K562 (cell line): ENCODE measurements at regions not wholly inside any gene's neighbourhood (a gene's known extent, or its start where the extent isn't known, plus 50 kb on each side); places are given as distances from the start of the nearest gene placed in this dataset.

Source experiments
- ATAC-seq: fragments of 200-7000 bp; cut with Tn5 transposase; 3 replicates; pipeline ENCODE4 v1.9.1; 2020; ENCODE audit warnings: moderate library complexity
- BruUV-seq: library from RNA; stranded (reverse); fragments of 400-500 nt; replicated peaks from 2 replicates; lab custom pipeline; 2021; lab: Mats Ljungman, UMichigan
- CTCF ChIA-PET: fragments of 300-600 bp; formaldehyde crosslinking; extraction: SDS; loops from one replicate; lab custom pipeline; 2021; ENCODE audit warnings: low intra/inter-chr PET ratio; lab: Yijun Ruan, JAX
- POLR2A ChIA-PET: fragments of 300-600, 350-650 bp; sonication (Branson Sonifier 250); formaldehyde crosslinking; extraction: SDS; loops from one replicate; lab custom pipeline; 2021; ENCODE audit warnings: antibody characterized with exemption, inconsistent platforms; lab: Yijun Ruan, JAX
- DNase-seq, 4 experiments: peaks; one replicate each; pipeline versions ENCODE4 v3.0.0 to v3.0.0-alpha.2; 2011 to 2018; ENCODE audit warnings: low spot score in 3 of 4, mixed read lengths in 3 of 4; ENCODE audit errors: extremely low read depth in 1 of 4
- FAIRE-seq: peaks from 2 replicates; lab custom pipeline; 2011; peaks lifted over from hg19 to GRCh38; lab: Jason Lieb, UNC
- H2AFZ ChIP-seq: 2 replicates; pipeline ENCODE4 v1.6.0; 2011; ENCODE audit warnings: low read depth, low read length, control low read depth, inconsistent platforms
- H3K27ac ChIP-seq: fragments of 200-600 bp; 3 replicates; pipeline ENCODE4 v1.8.0; 2011; ENCODE audit warnings: low read depth, mild to moderate bottlenecking, control low read depth, inconsistent platforms, low read length, moderate library complexity, mixed read lengths; ENCODE audit errors: extremely low read depth
- H3K27me3 ChIP-seq, 2 experiments: fragments of 300-600 bp in 1 of 2; 2 replicates in 1 of 2; 3 replicates in 1 of 2; pipeline versions ENCODE4 v1.6.0 to v1.8.0; 2011; ENCODE audit warnings: inconsistent platforms in 2 of 2, low read length in 2 of 2, mild to moderate bottlenecking in 1 of 2, mixed read lengths in 1 of 2, moderate library complexity in 1 of 2; ENCODE audit not compliant: control insufficient read depth in 2 of 2, insufficient read depth in 2 of 2
- H3K36me3 ChIP-seq: fragments of 300-600 bp; 3 replicates; pipeline ENCODE4 v1.8.0; 2011; ENCODE audit warnings: mild to moderate bottlenecking, low read length, inconsistent platforms; ENCODE audit not compliant: control insufficient read depth, insufficient read depth
- H3K4me1 ChIP-seq, 2 experiments: fragments of 200-600 bp in 1 of 2; replicated peaks in 1 of 2; 2 replicates in 1 of 2; 3 replicates in 1 of 2; pipeline versions ENCODE4 v1.5.1 to v1.8.0; 2011; ENCODE audit warnings: inconsistent platforms in 2 of 2, low read length in 2 of 2, mild to moderate bottlenecking in 1 of 2, mixed read lengths in 1 of 2, moderate library complexity in 1 of 2; ENCODE audit not compliant: control insufficient read depth in 2 of 2, insufficient read depth in 2 of 2
- H3K4me2 ChIP-seq: 2 replicates; pipeline ENCODE4 v1.6.1; 2011; ENCODE audit warnings: low read length, control low read depth, inconsistent platforms, mixed read lengths; ENCODE audit not compliant: insufficient read depth
- H3K4me3 ChIP-seq: fragments of 200-600 bp; sonication (generic), shearing (Covaris generic); 2 replicates; pipeline ENCODE4 v1.5.1; 2016; ENCODE audit warnings: control low read depth, inconsistent platforms
- H3K79me2 ChIP-seq: fragments of 200-600 bp; 3 replicates; pipeline ENCODE4 v1.8.0; 2011; ENCODE audit warnings: low read length, inconsistent platforms; ENCODE audit not compliant: control insufficient read depth, insufficient read depth
- H3K9ac ChIP-seq, 2 experiments: 2 replicates each; pipeline versions ENCODE4 v1.6.0 to v1.6.1; 2011; ENCODE audit warnings: low read depth in 2 of 2, low read length in 2 of 2, control low read depth in 1 of 2, inconsistent platforms in 1 of 2, mild to moderate bottlenecking in 1 of 2, mixed read lengths in 1 of 2; ENCODE audit not compliant: insufficient read depth in 1 of 2
- H3K9me1 ChIP-seq: one replicate; pipeline ENCODE4 v1.6.0; 2011; ENCODE audit warnings: inconsistent platforms, mild to moderate bottlenecking, low read length, moderate library complexity; ENCODE audit not compliant: control insufficient read depth, insufficient read depth
- H3K9me3 ChIP-seq: replicated peaks from 2 replicates; pipeline ENCODE4 v1.5.1; 2011; ENCODE audit warnings: low read depth, low read length, inconsistent platforms; ENCODE audit not compliant: control insufficient read depth, insufficient read depth
- H4K20me1 ChIP-seq: replicated peaks from 2 replicates; pipeline ENCODE4 v1.6.1; 2011; ENCODE audit warnings: low read length, inconsistent platforms, mixed read lengths; ENCODE audit not compliant: control insufficient read depth, insufficient read depth
- BHLHE40 ChIP-seq: IDR thresholded peaks from 2 replicates; pipeline ENCODE4 v1.6.1; 2011; ENCODE audit warnings: low read length, improper control_type of control experiment
- CBX1 ChIP-seq: sonication (generic); IDR thresholded peaks from 2 replicates; pipeline ENCODE4 v1.6.1; 2016; ENCODE audit warnings: antibody characterized with exemption, low read depth, mild to moderate bottlenecking
- CGGBP1 ChIP-seq: fragments of 250-450 bp; sonication (Bioruptor Pico); IDR thresholded peaks from 2 replicates; pipeline ENCODE4 v1.9.0; 2021; ENCODE audit warnings: mild to moderate bottlenecking
- EWSR1 ChIP-seq: fragments of 450-650 bp; IDR thresholded peaks from 2 replicates; pipeline ENCODE4 v1.6.1; 2018; ENCODE audit warnings: borderline replicate concordance, mild to moderate bottlenecking, low read depth, moderate library complexity; ENCODE audit not compliant: partially characterized antibody
- GATAD2B ChIP-seq: fragments of 450-650 bp; IDR thresholded peaks from 2 replicates; pipeline ENCODE4 v1.6.1; 2017; ENCODE audit warnings: mild to moderate bottlenecking, borderline replicate concordance
- HNRNPK ChIP-seq: fragments of 200-400 bp; formaldehyde crosslinking; IDR thresholded peaks from one replicate; pipeline ENCODE4 v1.6.1; 2018; ENCODE audit warnings: mild to moderate bottlenecking, low read depth, low read length; ENCODE audit not compliant: poor library complexity, severe bottlenecking
- HOXB6 ChIP-seq: fragments of 250-450 bp; sonication (Bioruptor Pico); IDR thresholded peaks from 2 replicates; pipeline ENCODE4 v1.5.1; 2022; ENCODE audit warnings: mild to moderate bottlenecking, borderline replicate concordance
- L3MBTL2 ChIP-seq: fragments of 450-650 bp; IDR thresholded peaks from 2 replicates; pipeline ENCODE4 v1.6.1; 2016; ENCODE audit warnings: mild to moderate bottlenecking, moderate library complexity
- MAFK ChIP-seq: IDR thresholded peaks from 2 replicates; pipeline ENCODE4 v1.6.1; 2011; ENCODE audit warnings: low read length, improper control_type of control experiment
- MEF2A ChIP-seq: IDR thresholded peaks from 2 replicates; pipeline ENCODE4 v1.6.1; 2011; ENCODE audit warnings: low read depth, mild to moderate bottlenecking, low read length, moderate library complexity; ENCODE audit not compliant: control insufficient read depth
- MTA2 ChIP-seq: fragments of 450-650 bp; IDR thresholded peaks from 2 replicates; pipeline ENCODE4 v1.6.1; 2016; ENCODE audit warnings: low read depth
- MTF1 ChIP-seq: fragments of 250-450 bp; sonication (Bioruptor Pico); IDR thresholded peaks from 2 replicates; pipeline ENCODE4 v1.9.0; 2021; ENCODE audit warnings: moderate library complexity, mild to moderate bottlenecking, inconsistent platforms, borderline replicate concordance
- NFYB ChIP-seq: IDR thresholded peaks from 2 replicates; pipeline ENCODE4 v1.6.1; 2011; ENCODE audit warnings: mild to moderate bottlenecking, moderate library complexity; ENCODE audit not compliant: insufficient read length; ENCODE audit errors: extremely low read depth
- PBX2 ChIP-seq, 2 experiments: IDR thresholded peaks in 1 of 2; conservative IDR thresholded peaks in 1 of 2; 2 replicates each; pipeline ENCODE4 v1.6.1; 2016; ENCODE audit warnings: low read depth in 2 of 2, mild to moderate bottlenecking in 1 of 2, missing compliant biosample characterization in 1 of 2, missing genetic modification characterization in 1 of 2, moderate library complexity in 1 of 2
- ZC3H11A ChIP-seq: IDR thresholded peaks from 2 replicates; pipeline ENCODE4 v1.6.1; 2012; ENCODE audit warnings: low read depth, low read length, improper control_type of control experiment
- ZNF3 ChIP-seq: fragments of 250-450 bp; sonication (Bioruptor Pico); IDR thresholded peaks from 2 replicates; pipeline ENCODE4 v1.5.0; 2021; ENCODE audit warnings: mild to moderate bottlenecking, moderate library complexity
- WGBS: fragments of 100-300 bp; shearing (Covaris generic); methylation state at CpG from one replicate; pipeline ENCODE4 v1.1.6; 2016; ENCODE audit warnings: low coverage, mixed read lengths; ENCODE audit not compliant: insufficient coverage; ENCODE audit errors: missing lambda C conversion rate; 5-methylcytosine and 5-hydroxymethylcytosine counted together
- in situ Hi-C: fragments of 300-500 bp; cut with MboI; formaldehyde crosslinking; loops from 4 replicates; pipeline ENCODE4 v1.15.0; 2018; ENCODE audit warnings: inconsistent platforms, mixed read lengths
- intact Hi-C: fragments of 100-400 bp; cut with micrococcal nuclease; formaldehyde crosslinking; loops from 2 replicates; pipeline ENCODE4 v1.14.2; 2022

DNA sequence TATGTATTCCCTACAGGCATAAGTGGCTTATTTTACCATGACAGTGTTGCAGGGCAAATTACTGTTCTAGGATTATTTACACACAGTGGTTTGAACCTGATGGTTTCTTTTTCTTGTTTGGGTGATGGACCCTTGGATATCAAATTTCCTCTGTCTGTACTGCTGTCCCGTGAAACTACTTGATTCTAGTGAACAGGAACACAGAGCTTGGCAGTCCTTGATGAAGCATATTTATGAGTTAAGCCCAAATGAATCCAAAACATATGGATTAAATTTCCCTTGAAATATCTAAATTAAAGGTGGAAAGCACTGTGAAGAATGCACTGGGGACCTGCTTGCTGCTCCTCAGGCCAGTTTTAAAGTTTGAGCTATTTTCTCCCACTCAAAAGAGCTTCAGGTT lies 635.3 kb downstream of the INHBA start:
- POLR2A ChIA-PET = no interaction called here
- H3K9me3 ChIP-seq = no peaks in the 10 kb centered on the region
- no peak overlapping the region for H3K27ac ChIP-seq
- H3K36me3 ChIP-seq = no peaks in the 10 kb centered on the region
- FAIRE-seq = no peak
- no peak overlapping the region for H3K9ac ChIP-seq
- no peak overlapping the region for H2AFZ ChIP-seq
- no peaks in the 10 kb centered on the region for H3K27me3 ChIP-seq
- H3K79me2 ChIP-seq = no peaks in the 10 kb centered on the region
- no peak for TF ChIP-seq ZC3H11A
- no peak for TF ChIP-seq HOXB6 (CRISPR knock-in tag)
- TF ChIP-seq NFYB = no peak
- TF ChIP-seq MAFK = no peak
- no peak for TF ChIP-seq CBX1
- no peak for TF ChIP-seq HNRNPK
- no peak for TF ChIP-seq GATAD2B
- TF ChIP-seq, all 486 proteins: peak for 0
- Histone ChIP-seq H3K4me1 (no peaks in the 10 kb centered on the region), H3K4me2 (no peak overlapping the region), H3K9me1 (no peaks in the 10 kb centered on the region), H3K4me3 (no peak overlapping the region), H4K20me1 (no peaks in the 10 kb centered on the region)
- no TSS peak for BruUV-seq
- CTCF ChIA-PET = no interaction called here
- ATAC-seq (no peak), DNase-seq (no peak)
- 6% methylated on average over 1 of the region's 1 CpG for WGBS
- in situ Hi-C loops = no loop called here
- intact Hi-C loops = no loop called here

GRCh38 chr7:41065663-41066062 lies 637.2 kb downstream of the INHBA start:
- Histone ChIP-seq H3K9ac (no peak overlapping the region), H3K9me3 (no peaks in the 10 kb centered on the region), H3K27me3 (no peaks in the 10 kb centered on the region), H3K36me3 (no peaks in the 10 kb centered on the region), H3K27ac (no peak overlapping the region), H3K4me1 (no peaks in the 10 kb centered on the region), H3K9me1 (no peaks in the 10 kb centered on the region), H3K79me2 (no peaks in the 10 kb centered on the region), H3K4me2 (no peak overlapping the region), H4K20me1 (no peaks in the 10 kb centered on the region), H3K4me3 (no peak overlapping the region), H2AFZ (no peak overlapping the region)
- no TSS peak for BruUV-seq
- ChIA-PET CTCF (no interaction called here), POLR2A (no interaction called here)
- no peak for DNase-seq
- intact Hi-C loops = no loop called here
- in situ Hi-C loops = no loop called here
- FAIRE-seq = no peak
- whole genome bisulfite sequencing = 4% methylated on average over 4 of the region's 4 CpGs
- no peak for ATAC-seq
- TF ChIP-seq BHLHE40 (no peak), MEF2A (no peak), MTA2 (no peak), L3MBTL2 (no peak), ZNF3 (CRISPR knock-in tag) (no peak), PBX2 (CRISPR knock-in tag; IDR thresholded peaks at IDR 0.05; ENCODE audit: low read depth) (no peak), PBX2 (tag; conservative IDR thresholded peaks at IDR 0.05; ENCODE audit: low read depth) (no peak), MTF1 (CRISPR knock-in tag) (no peak), EWSR1 (no peak), CGGBP1 (CRISPR knock-in tag) (no peak)
